Caki2 (cell line): ENCODE measurements at regions not wholly inside any gene's neighbourhood (a gene's known extent, or its start where the extent isn't known, plus 50 kb on each side); places are given as distances from the start of the nearest gene placed in this dataset.

Experiments used
- DNase-seq: peaks from one replicate; pipeline ENCODE4 v3.0.0-alpha.2; 2015; ENCODE audit warnings: low read depth
- in situ Hi-C: cut with HindIII; loops from 2 replicates; pipeline ENCODE4 v1.10.0; 2016; ENCODE audit warnings: low sequenced_read_pairs, low pct_unique_long_range_greater_than_20kb, mixed read lengths

DNA sequence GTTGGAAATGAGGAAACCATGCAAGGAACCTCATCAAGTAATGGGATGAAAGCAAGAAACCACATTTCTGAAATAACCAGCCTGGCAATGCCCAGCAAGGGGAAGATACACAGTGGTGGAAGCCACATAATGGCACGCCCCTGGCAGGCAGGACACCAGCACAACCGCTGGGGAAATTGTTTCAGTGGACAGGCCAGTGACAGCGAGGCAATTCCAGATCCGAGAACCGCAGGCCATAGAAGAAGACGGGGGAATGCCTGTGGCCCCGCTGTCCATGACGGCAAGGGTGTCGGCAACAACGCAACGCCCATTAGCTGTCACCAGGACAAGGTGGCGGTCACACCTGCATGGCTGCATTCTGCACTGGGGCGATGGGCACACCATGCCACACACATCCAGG lies 1389.6 kb downstream of the BRD1 start:
- DNase-seq: no peak
- in situ Hi-C loops: no loop called here

GRCh38 chr22:48436201-48436931 lies 1391.3 kb downstream of the BRD1 start:
- in situ Hi-C loops: no loop called here
- DNase-seq: no peak

DNA sequence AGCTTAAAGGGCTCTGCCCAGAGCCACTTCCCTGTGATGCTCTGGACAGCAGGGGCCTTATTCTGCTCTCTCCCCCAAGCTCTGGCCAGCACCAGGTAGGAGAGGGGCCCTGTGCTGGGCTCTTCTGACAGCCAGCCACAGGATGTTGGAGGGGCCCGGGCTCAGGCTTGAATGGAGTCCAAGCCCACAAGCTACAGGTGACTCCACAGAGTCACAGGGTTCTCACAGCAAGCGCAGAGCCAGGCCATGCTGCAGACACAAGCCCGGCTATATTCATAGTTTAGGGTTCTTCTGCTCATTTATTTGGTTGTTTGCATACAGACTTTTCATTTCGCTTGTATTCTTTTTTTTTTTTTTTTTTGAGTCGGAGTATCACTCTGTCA lies 1392.8 kb downstream of the BRD1 start:
- no peak for DNase-seq
- in situ Hi-C loops: no loop called here

- DNase-seq: no peak
- in situ Hi-C loops: no loop called here
Observed at GRCh38 chr22:48434156-48434867, 1393.4 kb downstream of the BRD1 start.

GRCh38 chr22:48433647-48434046 lies 1394.0 kb downstream of the BRD1 start:
- in situ Hi-C loops: no loop called here
- no peak for DNase-seq

GRCh38 chr22:48432781-48433518 lies 1394.7 kb downstream of the BRD1 start:
- peak; percentile 27 for DNase-seq
- in situ Hi-C loops: no loop called here

DNA sequence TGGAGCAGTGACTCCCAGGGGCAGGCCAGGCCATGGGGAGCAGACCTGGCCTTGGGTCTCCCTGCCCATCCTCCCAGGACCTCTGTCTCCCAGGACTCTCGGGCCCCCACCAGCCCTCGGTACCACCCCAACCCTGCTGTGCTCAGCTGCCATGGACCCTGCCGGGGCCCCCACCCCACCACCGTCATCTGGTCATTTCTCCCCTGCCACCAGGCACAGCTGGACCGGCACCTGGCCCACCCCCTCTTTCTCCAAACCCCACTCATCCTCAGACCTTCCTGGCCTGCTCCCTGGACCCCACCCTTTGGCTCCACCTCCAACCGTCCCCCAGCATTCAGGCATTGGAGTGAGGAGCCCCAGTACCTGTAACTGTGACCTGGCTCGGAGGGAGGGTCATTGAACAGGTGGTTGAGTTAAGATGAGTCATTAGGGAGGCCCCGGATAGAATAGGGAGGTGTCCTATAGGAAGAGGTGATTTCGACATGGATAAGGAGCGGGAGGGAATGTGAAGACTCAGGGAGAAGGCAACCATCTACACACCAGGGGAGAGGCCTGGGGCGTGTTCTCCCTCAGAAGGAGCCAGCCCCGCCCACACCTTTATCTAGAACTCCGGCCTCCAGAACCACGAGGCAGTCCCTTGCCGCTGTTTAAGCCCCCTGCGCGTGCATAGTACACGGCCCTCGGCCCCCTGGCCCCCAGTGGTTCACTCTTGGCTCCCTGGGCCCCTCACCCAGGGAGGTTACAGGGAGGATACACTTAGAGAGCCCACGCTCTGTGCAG lies 1395.9 kb downstream of the BRD1 start:
- DNase-seq: no peak
- in situ Hi-C loops: no loop called here

DNA sequence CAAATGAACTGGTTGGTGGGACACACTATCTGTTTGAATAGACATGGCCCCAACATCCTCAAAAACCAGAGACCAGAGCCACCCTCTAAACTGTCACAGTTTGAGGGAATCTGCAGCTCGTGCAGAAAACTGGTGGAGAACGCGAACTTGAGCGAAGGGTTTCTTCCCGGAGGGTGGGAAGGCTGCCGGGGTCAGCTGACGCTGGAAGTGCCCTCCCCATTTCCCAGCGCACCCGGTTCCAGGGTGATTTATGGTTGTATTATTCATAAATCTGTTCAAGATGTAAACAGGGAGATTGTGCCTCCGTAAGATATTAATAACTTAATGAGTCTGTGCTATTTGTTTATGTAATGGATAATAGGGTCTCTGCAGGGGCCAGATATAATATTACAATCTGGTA lies 1396.7 kb downstream of the BRD1 start:
- no peak for DNase-seq
- in situ Hi-C loops: no loop called here

DNA sequence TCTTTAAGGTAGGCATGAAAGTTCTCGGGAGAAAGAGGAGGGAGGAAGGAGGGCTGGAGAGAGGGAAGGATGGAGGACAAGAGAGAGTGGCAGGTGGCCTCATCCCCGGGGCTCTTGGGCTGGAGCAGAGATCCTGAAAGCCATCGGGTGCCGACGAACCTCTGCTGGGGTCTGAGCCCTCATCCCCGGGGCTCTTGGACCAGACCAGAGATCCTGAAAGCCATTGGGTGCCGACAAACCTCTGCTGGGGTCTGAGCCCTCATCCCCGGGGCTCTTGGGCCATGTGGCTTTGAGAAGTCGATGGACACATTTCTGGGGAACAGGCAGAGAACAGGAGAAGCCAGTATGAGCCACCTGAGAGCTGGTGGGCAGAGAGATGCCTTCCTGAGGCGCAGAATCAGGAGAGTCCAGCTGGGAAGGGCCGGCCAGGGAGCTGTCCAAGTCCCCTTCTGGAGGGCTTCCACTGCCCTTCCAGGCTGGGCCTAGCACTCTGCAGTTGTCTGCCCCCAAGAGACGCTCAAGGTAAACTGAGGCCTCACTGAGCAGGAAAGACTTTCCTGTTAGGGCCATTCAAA lies 1398.1 kb downstream of the BRD1 start:
- DNase-seq: no peak
- in situ Hi-C loops: no loop called here

DNA sequence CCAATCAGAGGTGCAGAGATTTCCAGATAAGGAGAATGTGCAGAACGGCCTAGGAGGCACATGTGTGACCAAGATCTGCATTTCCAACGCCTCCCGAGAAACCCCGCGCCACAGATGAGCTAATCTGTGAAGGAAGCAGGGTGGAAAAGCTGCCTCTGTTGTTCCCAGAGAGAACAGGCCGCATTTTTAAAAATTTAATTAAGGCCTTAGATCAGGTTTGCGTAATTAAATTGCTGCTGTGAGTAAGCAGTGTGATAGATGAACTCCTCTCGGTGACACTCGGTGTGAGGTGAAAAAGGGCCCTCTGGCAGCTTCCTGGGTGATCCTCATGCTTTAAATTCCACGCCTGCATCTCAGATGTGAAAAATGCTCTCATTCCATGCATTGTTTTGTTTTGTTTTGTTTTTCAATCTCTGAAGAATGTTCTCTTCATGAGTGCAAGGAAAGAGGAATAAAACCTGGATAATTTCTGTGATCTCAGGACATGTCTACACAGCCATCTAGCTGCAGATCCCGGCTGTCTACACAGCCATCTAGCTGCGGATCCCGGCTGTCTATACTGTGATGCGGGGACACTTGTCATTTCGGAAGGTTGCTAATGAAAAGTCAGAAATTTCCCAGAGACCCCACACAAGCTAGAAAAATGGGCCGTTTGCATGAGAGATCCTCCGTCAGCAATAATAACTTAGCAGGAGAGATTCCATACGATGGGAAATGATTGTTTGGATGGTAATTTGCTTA lies 1398.9 kb downstream of the BRD1 start:
- in situ Hi-C loops: no loop called here
- no peak for DNase-seq

DNA sequence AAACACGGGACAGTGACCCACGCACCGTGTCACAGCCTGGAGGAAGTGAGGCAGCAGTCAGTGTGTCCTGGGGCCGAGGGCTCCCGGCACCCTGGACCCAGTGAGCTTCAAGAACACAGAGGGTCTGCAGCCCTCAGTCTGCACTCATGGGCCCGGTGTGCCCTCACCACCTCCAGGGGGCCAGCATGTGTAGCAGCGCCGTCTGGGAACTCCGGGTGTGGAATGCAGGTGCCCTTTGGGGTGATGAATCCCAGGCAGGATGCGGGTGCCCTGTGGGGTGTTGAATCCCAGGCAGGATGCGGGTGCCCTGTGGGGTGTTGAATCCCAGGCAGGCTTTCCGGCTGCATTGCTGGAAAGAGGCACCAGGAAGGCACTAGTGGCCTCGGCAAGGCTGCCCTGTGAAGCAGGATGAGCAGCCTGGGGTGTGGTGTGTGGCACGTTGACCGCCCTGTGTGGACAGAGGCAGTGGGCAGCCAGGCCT lies 1399.9 kb downstream of the BRD1 start:
- in situ Hi-C loops: no loop called here
- no peak for DNase-seq

DNA sequence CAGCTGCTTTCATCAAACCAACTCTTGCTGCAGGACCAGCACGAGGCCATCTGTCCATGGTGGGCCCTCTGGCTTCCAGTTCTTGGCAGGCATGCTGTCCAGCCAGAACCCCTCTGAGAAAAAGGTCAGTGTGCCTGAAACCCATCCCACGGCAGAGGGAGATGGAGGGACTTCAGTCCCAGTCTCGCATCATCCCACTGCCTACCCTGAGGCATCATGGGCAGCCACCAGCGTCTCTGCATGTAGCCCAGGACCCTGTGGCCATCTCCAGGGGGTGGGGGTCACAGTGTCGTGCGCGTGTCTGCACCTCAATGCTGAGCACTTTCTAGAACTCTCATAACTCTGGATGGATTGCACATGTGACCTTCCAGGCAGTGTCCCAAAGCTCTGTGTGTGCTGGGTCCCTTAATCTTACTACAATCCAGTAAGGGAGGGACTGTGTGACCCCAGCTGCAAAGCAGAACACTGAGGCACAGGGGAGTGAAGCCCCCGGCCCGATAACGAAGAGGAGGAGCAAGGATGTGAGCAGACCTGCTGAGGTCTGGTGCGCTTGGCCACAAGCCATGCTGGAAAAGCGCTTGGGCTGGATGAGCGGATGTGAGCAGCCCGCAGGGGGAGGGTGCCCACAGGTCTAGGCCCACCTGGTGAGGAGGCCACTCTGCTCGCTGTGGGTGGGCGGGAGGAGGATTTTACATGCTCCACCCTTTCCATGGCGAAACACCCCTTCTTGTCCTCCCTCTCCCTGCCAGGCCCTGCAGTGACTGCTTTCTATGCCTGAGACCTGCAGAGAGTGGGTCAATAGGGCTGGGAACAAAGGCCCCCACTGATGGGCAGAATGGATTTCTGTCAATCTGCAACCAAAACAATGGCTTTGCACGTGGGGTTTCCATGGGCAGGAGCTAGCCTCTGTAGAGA lies 1401.0 kb downstream of the BRD1 start:
- no peak for DNase-seq
- in situ Hi-C loops: no loop called here

- DNase-seq: no peak
- in situ Hi-C loops: no loop called here
Observed at GRCh38 chr22:48425641-48426040, 1402.0 kb downstream of the BRD1 start.

GRCh38 chr22:48425091-48425506 lies 1402.6 kb downstream of the BRD1 start:
- in situ Hi-C loops: no loop called here
- DNase-seq: no peak

DNA sequence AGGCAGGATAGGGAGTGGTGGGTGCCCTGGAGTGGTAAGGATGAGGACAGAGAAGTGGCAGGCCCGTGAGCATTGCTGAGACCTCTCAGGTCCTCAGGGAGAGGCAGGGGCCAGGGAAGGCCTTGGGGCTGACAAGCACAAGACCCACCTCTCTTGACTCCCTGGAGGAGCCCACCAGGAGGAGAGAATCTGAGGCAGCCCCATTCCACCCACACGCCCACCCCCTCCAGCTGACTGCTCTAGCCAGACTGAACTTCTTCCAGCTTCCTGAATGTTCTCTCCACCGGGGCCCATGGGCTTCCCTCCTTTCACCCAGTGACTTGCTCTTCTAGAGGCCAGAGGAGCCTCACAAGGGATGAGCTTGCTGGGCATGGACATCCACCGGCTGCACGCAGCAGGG lies 1403.0 kb downstream of the BRD1 start:
- in situ Hi-C loops: no loop called here

GRCh38 chr22:48424201-48424627 lies 1403.5 kb downstream of the BRD1 start:
- in situ Hi-C loops: no loop called here
- DNase-seq: no peak

More for the DNA sequence above, 1403.0 kb downstream of the BRD1 start:
- DNase-seq: no peak
